GM13976 (cell line): ENCODE measurements at regions not wholly inside any gene's neighbourhood (a gene's known extent, or its start where the extent isn't known, plus 50 kb on each side); places are given as distances from the start of the nearest gene placed in this dataset.

Experiments used
- DNase-seq: peaks from one replicate; pipeline ENCODE4 v3.0.0; 2012; ENCODE audit warnings: low spot score
- in situ Hi-C: fragments of 300-500 bp; cut with MboI; formaldehyde crosslinking; loops from one replicate; pipeline ENCODE4 v1.12.0; 2022; ENCODE audit warnings: low sequenced_read_pairs, mixed read lengths, inconsistent platforms; ENCODE audit not compliant: unreplicated experiment
- TF ChIP-seq, protein P1 (sequence below): IDR thresholded peaks from 2 replicates; pipeline ENCODE4 v1.5.1; 2012; ENCODE audit warnings: borderline replicate concordance, mild to moderate bottlenecking; ENCODE audit not compliant: insufficient read depth; ENCODE audit errors: extremely low read depth, missing control alignments, control extremely low read depth

DNA sequence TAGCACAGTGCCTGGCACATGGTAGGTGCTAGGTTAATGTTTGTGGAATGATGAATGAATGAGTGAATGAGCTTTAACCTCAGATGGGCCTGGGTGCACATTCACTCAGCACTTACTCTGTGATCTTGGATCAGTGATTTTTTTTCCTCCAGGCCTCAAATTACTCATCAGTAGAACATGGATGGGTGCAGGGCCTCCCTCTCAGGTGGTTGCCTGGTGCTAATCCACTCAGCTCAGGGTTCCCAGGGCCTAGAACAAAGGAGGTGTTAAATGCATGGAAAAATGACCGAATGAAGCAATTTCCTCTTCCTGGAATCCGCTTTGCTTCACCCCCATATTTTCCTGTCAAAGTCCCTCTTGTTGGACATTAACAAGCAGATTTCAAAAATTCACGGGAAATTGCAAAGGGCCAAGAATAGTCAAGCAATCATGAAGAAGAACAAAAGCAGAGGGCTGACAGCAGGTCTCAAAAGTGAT, 93.5 kb downstream of the MYEOV start:
- in situ Hi-C loops: no loop called here
- TF ChIP-seq, protein P1, sequence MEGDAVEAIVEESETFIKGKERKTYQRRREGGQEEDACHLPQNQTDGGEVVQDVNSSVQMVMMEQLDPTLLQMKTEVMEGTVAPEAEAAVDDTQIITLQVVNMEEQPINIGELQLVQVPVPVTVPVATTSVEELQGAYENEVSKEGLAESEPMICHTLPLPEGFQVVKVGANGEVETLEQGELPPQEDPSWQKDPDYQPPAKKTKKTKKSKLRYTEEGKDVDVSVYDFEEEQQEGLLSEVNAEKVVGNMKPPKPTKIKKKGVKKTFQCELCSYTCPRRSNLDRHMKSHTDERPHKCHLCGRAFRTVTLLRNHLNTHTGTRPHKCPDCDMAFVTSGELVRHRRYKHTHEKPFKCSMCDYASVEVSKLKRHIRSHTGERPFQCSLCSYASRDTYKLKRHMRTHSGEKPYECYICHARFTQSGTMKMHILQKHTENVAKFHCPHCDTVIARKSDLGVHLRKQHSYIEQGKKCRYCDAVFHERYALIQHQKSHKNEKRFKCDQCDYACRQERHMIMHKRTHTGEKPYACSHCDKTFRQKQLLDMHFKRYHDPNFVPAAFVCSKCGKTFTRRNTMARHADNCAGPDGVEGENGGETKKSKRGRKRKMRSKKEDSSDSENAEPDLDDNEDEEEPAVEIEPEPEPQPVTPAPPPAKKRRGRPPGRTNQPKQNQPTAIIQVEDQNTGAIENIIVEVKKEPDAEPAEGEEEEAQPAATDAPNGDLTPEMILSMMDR: no peak
- DNase-seq: no peak

DNA sequence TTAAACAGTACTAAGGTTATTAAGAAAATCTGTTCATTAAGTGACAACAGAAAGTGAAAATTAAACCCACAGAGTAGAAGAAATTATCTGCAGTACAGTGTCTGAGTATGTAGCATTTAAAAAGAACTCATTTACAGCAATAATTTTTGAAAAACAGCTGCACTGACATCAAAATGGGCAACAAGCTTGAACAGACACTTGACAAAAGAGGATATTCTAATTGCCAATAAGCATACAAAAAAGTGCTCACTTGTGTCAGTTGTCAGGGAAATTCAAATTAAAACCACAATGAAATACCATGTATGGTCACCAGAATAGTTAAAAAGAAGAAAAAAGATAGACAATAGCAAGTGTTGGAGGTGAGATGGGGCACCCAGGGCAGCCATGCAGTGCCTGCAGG, 93.3 kb upstream of the LINC01488 start:
- in situ Hi-C loops: no loop called here
- DNase-seq: no peak
- TF ChIP-seq, protein P1: no peak

DNA sequence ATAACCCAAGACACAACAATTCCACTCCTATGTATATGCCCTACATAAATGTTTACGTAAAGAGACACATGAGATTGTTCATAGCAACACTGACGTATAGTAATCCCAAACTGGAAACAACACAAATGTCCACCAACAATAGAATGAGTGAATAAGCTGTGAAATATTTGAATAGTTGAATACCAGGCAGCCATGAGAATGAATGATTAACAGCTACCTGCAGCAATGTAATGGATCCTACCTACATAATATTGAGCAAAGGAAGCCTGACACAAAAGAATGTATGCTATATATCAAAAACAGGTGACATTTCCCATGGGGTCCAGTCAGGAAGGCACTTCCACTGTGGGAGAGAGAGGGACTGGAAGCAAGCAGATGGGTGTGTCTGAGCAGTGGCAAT, 92.8 kb upstream of the LINC01488 start:
- in situ Hi-C loops: no loop called here
- TF ChIP-seq, protein P1: no peak
- no peak for DNase-seq

DNA sequence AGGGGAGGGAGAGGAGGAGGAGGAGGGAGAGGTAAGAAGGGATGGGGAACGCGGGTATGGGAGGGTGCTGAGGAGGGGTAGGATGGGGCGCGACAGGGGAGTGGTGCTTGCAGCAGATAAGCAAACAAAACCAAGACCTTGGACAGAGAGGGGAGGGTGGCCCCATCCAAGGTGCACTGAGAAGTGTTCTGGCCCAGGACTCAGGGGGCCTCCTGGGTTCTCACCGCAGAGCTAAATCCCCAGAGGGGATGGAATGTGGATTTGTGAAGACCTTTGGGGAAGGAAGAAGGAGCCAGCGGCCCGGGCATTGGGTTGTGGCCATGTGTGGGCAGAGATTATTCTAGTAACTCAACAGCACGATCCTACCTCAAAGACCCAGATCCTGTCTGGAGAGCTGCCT, 90.9 kb upstream of the LINC01488 start:
- in situ Hi-C loops: no loop called here
- TF ChIP-seq, protein P1: no peak
- DNase-seq: no peak

DNA sequence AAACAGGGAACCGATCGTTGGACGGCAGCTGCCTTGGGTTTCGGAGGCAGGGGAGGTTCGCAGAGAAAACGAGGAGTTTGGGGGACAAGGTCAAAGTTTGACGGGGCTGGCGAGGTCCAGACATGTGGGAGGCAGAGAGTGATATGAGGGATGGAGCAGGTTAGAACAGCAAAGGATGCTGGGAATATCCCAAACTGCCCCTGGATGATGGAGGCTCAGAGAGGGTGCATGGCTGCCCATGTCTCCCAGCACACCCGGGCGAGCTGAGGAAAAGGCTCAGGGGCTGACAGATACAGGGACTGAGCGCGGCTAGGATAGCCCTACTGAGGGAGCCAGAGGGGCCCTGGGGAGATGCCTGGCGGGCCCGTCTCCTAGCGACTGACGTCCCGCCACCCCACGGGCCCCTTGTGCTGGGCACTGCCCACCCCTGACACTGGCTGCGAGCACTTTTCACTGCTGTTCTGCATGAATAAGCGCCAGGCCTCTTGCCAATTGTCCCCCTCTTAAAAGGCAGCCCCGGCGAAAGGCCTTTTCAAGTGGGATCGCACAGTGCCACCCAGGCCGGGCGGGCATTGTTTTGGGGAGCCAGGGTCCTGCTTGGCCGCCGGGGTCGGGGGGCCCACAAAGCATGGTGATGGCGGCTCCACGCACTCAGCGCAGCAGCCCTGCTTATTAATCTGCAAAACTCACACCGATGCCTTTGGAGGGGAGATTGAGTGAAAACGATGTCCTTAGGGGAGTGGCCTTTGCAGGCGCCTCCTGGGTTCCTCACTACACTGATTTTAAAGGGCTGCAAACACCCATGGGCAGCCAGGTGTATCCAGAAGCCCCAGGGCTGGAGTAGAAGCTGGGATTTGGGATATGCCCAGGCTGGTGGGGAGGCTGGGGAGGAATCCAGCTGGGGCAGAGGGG, 90.0 kb upstream of the LINC01488 start:
- TF ChIP-seq, protein P1: no peak
- DNase-seq: no peak
- in situ Hi-C loops: no loop called here

DNA sequence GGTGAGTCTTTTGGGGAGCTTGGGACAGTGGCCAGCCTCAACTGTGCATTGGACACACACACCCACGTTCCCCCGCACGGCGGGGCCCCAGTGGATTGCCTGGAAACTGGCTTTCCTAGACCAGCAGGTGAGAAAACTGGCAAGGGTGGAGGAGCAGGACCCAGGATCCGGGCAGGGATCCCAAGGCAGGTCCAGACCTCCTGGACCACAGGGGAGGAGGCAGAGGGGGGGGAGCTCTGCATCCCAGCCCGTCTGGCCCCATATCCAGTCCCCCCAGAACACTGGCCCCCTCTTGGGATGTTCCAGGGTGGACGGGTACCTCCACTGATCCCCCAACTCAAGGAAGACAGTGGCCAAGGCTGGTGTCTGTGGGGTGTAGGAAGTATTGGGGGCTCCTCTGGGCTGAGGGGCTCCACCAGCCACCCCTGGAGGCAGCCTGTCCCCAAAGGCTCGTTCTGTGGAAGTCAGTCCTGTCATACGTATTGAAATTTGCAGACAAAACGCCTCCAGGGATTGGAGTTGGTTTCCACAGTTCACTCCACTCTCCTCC, 89.3 kb upstream of the LINC01488 start:
- DNase-seq: no peak
- in situ Hi-C loops: no loop called here
- TF ChIP-seq, protein P1: no peak
